OCI-LY3 (cell line): ENCODE measurements at regions not wholly inside any gene's neighbourhood (a gene's known extent, or its start where the extent isn't known, plus 50 kb on each side); places are given as distances from the start of the nearest gene placed in this dataset.

Source experiments
- CTCF ChIP-seq: fragments of 200-600, 300-600 bp; sonication (generic); IDR thresholded peaks from 2 replicates; pipeline ENCODE4 v1.5.1; 2014; ENCODE audit warnings: antibody characterized with exemption, low read length, low read depth
- EZH2phosphoT487 ChIP-seq: fragments of 200-600 bp; shearing (Covaris generic); IDR thresholded peaks from 2 replicates; pipeline ENCODE4 v1.6.1; 2018; ENCODE audit warnings: antibody characterized with exemption, mixed run types, low read depth

DNA sequence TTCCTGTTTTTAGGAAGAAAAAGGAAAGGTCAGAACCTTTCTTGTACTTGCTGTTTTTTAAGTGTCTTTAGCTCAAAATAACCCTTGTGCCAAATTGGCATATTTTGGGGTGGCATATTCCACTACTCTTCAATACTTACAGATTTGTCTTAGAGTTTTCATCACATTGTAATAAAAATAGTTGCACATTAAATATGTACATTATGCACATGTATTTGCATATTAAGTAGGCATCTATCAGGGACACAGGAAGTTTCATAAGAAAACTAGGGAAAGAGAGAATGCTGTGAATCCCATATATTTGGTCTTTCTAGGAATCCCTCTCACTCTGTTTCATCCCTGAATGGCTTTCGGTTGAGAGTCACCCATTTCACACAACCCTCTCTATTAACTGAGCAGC lies 139.6 kb downstream of the LARP7 start:
- TF ChIP-seq CTCF (no peak), EZH2phosphoT487 (no peak)
